ENCODE measurements at regions not wholly inside any gene's neighbourhood (a gene's known extent, or its start where the extent isn't known, plus 50 kb on each side); places are given as distances from the start of the nearest gene placed in this dataset.
"Not testable (repeated sequence)": the region's sequence is repeated elsewhere in the genome, so short reads cannot be mapped to it uniquely, and the experiment has no call there.

DNA sequence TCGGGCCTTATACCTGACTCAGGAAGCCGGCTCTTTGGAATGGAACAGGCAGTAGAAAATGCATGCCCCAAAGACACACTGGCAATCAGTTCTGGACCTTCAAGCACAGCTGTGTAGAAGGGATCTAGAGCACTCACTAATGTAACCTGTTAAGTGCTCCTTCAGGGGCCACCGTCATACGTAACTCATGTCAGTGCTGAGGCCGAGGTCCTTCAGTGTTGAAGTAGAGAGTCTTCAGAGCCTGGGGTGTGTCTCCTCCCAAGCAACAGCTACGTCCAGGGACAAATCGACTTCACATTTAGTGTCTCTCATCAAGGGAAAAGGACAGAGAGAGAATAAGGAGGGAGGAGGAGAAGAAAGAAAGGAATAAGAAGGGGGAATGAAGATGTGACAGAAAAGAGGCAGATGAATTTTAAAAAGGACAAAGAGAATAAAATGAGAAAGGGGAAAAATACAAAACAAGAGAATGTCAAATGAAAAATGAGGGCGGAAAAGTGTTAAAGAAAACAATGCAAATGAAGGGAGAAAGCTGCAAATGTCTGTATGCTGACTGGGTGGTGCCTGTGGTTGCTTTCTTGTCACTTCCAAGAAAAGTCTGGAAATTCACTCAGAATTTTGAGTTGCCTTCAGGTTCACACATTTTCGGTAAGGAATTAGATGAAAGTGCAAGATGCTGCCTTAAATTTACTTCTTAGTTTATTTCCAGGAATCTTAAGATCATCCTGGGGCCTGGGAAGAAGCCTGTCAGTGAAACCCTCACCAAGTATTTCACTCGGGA, 989.4 kb downstream of the GRID1 start:
- TF ChIP-seq, protein P1, sequence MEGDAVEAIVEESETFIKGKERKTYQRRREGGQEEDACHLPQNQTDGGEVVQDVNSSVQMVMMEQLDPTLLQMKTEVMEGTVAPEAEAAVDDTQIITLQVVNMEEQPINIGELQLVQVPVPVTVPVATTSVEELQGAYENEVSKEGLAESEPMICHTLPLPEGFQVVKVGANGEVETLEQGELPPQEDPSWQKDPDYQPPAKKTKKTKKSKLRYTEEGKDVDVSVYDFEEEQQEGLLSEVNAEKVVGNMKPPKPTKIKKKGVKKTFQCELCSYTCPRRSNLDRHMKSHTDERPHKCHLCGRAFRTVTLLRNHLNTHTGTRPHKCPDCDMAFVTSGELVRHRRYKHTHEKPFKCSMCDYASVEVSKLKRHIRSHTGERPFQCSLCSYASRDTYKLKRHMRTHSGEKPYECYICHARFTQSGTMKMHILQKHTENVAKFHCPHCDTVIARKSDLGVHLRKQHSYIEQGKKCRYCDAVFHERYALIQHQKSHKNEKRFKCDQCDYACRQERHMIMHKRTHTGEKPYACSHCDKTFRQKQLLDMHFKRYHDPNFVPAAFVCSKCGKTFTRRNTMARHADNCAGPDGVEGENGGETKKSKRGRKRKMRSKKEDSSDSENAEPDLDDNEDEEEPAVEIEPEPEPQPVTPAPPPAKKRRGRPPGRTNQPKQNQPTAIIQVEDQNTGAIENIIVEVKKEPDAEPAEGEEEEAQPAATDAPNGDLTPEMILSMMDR (IDR thresholded peaks at IDR 0.05; ENCODE audit: insufficient read depth, missing control alignments): no peak
- no peak for DNase-seq (ENCODE audit: insufficient read length, low spot score)
- no peak for FAIRE-seq

- DNase-seq (ENCODE audit: insufficient read length, low spot score) (no peak), FAIRE-seq (no peak)
- TF ChIP-seq, protein P1 (IDR thresholded peaks at IDR 0.05; ENCODE audit: insufficient read depth, missing control alignments): no peak
These were observed 987.3 kb downstream of the GRID1 start for GRCh38 chr10:85379338-85379737.

- DNase-seq (ENCODE audit: insufficient read length, low spot score) (no peak), FAIRE-seq (no peak)
- TF ChIP-seq, protein P1 (IDR thresholded peaks at IDR 0.05; ENCODE audit: insufficient read depth, missing control alignments): no peak
These were observed 965.5 kb downstream of the GRID1 start for GRCh38 chr10:85400981-85401695.

GRCh38 chr10:85402541-85402940, 964.1 kb downstream of the GRID1 start:
- TF ChIP-seq, protein P1 (IDR thresholded peaks at IDR 0.05; ENCODE audit: insufficient read depth, missing control alignments): no peak

GRCh38 chr10:85407088-85407487, 959.5 kb downstream of the GRID1 start:
- TF ChIP-seq, protein P1 (IDR thresholded peaks at IDR 0.05; ENCODE audit: insufficient read depth, missing control alignments): no peak
- FAIRE-seq (no peak), DNase-seq (ENCODE audit: insufficient read length, low spot score) (no peak)

More at GRCh38 chr10:85402541-85402940, 964.1 kb downstream of the GRID1 start:
- DNase-seq (ENCODE audit: insufficient read length, low spot score) (no peak), FAIRE-seq (no peak)

DNA sequence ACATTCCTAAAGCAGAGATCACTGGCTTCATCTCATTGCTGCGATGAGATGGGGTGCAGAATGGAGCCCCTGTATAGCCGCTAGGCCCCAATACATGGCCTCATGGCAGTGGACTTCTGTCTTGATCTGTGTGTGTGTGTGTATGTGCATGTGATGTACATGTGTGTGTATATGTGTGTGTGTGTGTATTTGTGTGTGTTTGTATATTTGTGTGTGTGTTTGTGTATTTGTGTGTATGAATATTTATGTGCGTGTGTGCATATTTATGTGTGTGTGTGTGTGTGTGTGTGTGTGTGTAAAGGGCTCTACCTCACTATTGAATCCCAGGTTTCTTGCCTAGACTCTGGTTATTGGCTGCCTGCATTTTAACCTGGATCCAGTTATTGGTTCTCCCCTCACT, 958.2 kb downstream of the GRID1 start:
- TF ChIP-seq, protein P1 (IDR thresholded peaks at IDR 0.05; ENCODE audit: insufficient read depth, missing control alignments): no peak
- DNase-seq (ENCODE audit: insufficient read length, low spot score) (no peak), FAIRE-seq (no peak)

DNA sequence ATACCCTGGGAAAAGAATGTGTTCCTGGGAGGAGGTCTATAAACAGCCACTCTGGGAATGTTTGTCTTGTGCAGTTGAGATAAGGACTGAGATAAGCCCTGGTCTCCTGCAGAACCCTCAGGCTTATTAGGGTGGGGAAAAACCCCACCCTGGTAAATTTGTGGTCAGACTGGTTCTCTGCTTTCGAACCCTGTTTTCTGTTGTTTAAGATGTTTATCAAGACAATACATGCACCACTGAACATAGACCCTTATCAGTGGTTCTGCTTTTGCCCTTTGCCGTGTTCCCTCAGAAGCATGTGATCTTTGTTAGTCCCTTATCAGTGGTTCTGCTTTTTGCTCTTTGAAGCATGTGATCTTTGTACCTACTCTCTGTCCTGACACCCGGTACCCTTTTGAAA, 956.0 kb downstream of the GRID1 start:
- FAIRE-seq; DNase-seq (ENCODE audit: insufficient read length, low spot score): not testable (repeated sequence)
